IMR-90 (cell line): ENCODE measurements at regions not wholly inside any gene's neighbourhood (a gene's known extent, or its start where the extent isn't known, plus 50 kb on each side); places are given as distances from the start of the nearest gene placed in this dataset.

Experiments used
- ATAC-seq: fragments of 200-7000 bp; cut with Tn5 transposase; 2 replicates; pipeline ENCODE4 v1.9.1; 2020; ENCODE audit warnings: low read depth, mild to moderate bottlenecking, moderate library complexity
- BruUV-seq: library from RNA; stranded (reverse); fragments of 400-500 nt; replicated peaks from 2 replicates; lab custom pipeline; 2021; lab: Mats Ljungman, UMichigan
- CTCF ChIA-PET: fragments of 300-600 bp; formaldehyde crosslinking; extraction: SDS; loops from one replicate; lab custom pipeline; 2021; ENCODE audit warnings: antibody characterized with exemption; lab: Yijun Ruan, JAX
- POLR2A ChIA-PET: fragments of 300-600 bp; sonication (Branson Sonifier 250); formaldehyde crosslinking; loops from one replicate; lab custom pipeline; 2022; ENCODE audit warnings: antibody characterized with exemption; ENCODE audit not compliant: unreplicated experiment; lab: Charles Lee
- DNase-seq: peaks from one replicate; pipeline ENCODE4 v3.0.0; 2013
- H2AFZ ChIP-seq: replicated peaks from 2 replicates; pipeline ENCODE3; 2013; ENCODE audit warnings: low read length, mild to moderate bottlenecking; ENCODE audit not compliant: poor library complexity
- H2AK5ac ChIP-seq: 2 replicates; pipeline ENCODE4 v1.6.1; 2013; ENCODE audit warnings: low read depth, low read length, inconsistent platforms
- H2AK9ac ChIP-seq: replicated peaks from 2 replicates; pipeline ENCODE3; 2013; ENCODE audit warnings: mild to moderate bottlenecking, low read depth, low read length, moderate library complexity; ENCODE audit not compliant: poor library complexity
- H2BK120ac ChIP-seq: 2 replicates; pipeline ENCODE4 v1.6.1; 2013; ENCODE audit warnings: low read depth, low read length, inconsistent platforms
- H2BK15ac ChIP-seq: 3 replicates; pipeline ENCODE4 v1.6.1; 2013; ENCODE audit warnings: low read depth, low read length, inconsistent platforms
- H2BK20ac ChIP-seq: 2 replicates; pipeline ENCODE4 v1.6.1; 2013; ENCODE audit warnings: low read depth, mild to moderate bottlenecking, inconsistent platforms, low read length, moderate library complexity
- H2BK5ac ChIP-seq: 2 replicates; pipeline ENCODE4 v1.6.1; 2013; ENCODE audit warnings: mild to moderate bottlenecking, low read depth, low read length, inconsistent platforms; ENCODE audit not compliant: poor library complexity, severe bottlenecking
- H3K14ac ChIP-seq: replicated peaks from 2 replicates; pipeline ENCODE4 v1.6.1; 2013; ENCODE audit warnings: low read depth, low read length, inconsistent platforms
- H3K18ac ChIP-seq: 2 replicates; pipeline ENCODE4 v1.6.1; 2013; ENCODE audit warnings: low read depth, low read length, control low read depth
- H3K23ac ChIP-seq: 2 replicates; pipeline ENCODE4 v1.6.1; 2013; ENCODE audit warnings: low read depth, low read length, inconsistent platforms
- H3K27ac ChIP-seq: 2 replicates; pipeline ENCODE4 v1.5.1; 2013; ENCODE audit warnings: mild to moderate bottlenecking, control low read depth, low read length; ENCODE audit not compliant: insufficient read depth
- H3K27me3 ChIP-seq: 2 replicates; pipeline ENCODE4 v1.6.1; 2013; ENCODE audit warnings: low read length; ENCODE audit not compliant: control insufficient read depth, insufficient read depth
- H3K36me3 ChIP-seq: 2 replicates; pipeline ENCODE4 v1.6.1; 2013; ENCODE audit warnings: low read length, mixed read lengths; ENCODE audit not compliant: control insufficient read depth, insufficient read depth
- H3K4ac ChIP-seq: 2 replicates; pipeline ENCODE4 v1.6.1; 2013; ENCODE audit warnings: low read depth, low read length, inconsistent platforms
- H3K4me1 ChIP-seq: 2 replicates; pipeline ENCODE4 v1.6.1; 2013; ENCODE audit warnings: low read length, mixed read lengths; ENCODE audit not compliant: control insufficient read depth, insufficient read depth
- H3K4me2 ChIP-seq: 2 replicates; pipeline ENCODE4 v1.6.1; 2013; ENCODE audit warnings: low read depth, mild to moderate bottlenecking, control low read depth, low read length, moderate library complexity
- H3K4me3 ChIP-seq: 2 replicates; pipeline ENCODE4 v1.5.1; 2013; ENCODE audit warnings: low read depth, mild to moderate bottlenecking, control low read depth, low read length, moderate library complexity; ENCODE audit not compliant: insufficient read depth
- H3K56ac ChIP-seq: 2 replicates; pipeline ENCODE4 v1.6.1; 2013; ENCODE audit warnings: low read length, inconsistent platforms; ENCODE audit not compliant: insufficient read depth; ENCODE audit errors: extremely low read depth
- H3K79me1 ChIP-seq, 2 experiments: 2 replicates each; pipeline ENCODE4 v1.6.1; 2013; ENCODE audit warnings: low read length in 2 of 2, inconsistent platforms in 1 of 2, low read depth in 1 of 2
- H3K9ac ChIP-seq: 2 replicates; pipeline ENCODE4 v1.6.1; 2013; ENCODE audit warnings: low read depth, low read length, control low read depth
- H3K9me1 ChIP-seq: 2 replicates; pipeline ENCODE4 v1.6.1; 2013; ENCODE audit warnings: low read length, inconsistent platforms; ENCODE audit not compliant: insufficient read depth
- H3K9me3 ChIP-seq: 2 replicates; pipeline ENCODE4 v1.6.1; 2013; ENCODE audit warnings: low read length; ENCODE audit not compliant: control insufficient read depth, insufficient read depth
- H4K20me1 ChIP-seq: 2 replicates; pipeline ENCODE4 v1.6.1; 2013; ENCODE audit warnings: low read length, inconsistent platforms; ENCODE audit not compliant: insufficient read depth
- H4K5ac ChIP-seq: 2 replicates; pipeline ENCODE4 v1.6.1; 2013; ENCODE audit warnings: mild to moderate bottlenecking, low read depth, low read length, control low read depth
- H4K8ac ChIP-seq, 2 experiments: 2 replicates each; pipeline ENCODE4 v1.6.1; 2013; ENCODE audit warnings: low read depth in 2 of 2, low read length in 2 of 2, control low read depth in 1 of 2, inconsistent platforms in 1 of 2
- H4K91ac ChIP-seq: 2 replicates; pipeline ENCODE4 v1.6.1; 2013; ENCODE audit warnings: low read depth, low read length, inconsistent platforms; ENCODE audit not compliant: insufficient read depth
- CEBPB ChIP-seq: IDR thresholded peaks from 2 replicates; pipeline ENCODE4 v1.6.1; 2012; ENCODE audit warnings: low read depth, low read length, improper control_type of control experiment
- RCOR1 ChIP-seq: IDR thresholded peaks from 2 replicates; pipeline ENCODE4 v1.6.1; 2012; ENCODE audit warnings: mild to moderate bottlenecking, low read length, improper control_type of control experiment; ENCODE audit not compliant: insufficient replicate concordance
- RFX5 ChIP-seq: IDR thresholded peaks from 2 replicates; pipeline ENCODE4 v1.8.0; 2012; ENCODE audit warnings: low read depth, mild to moderate bottlenecking, low read length, moderate library complexity
- SMC3 ChIP-seq: fragments of 150-350 bp; IDR thresholded peaks from 2 replicates; pipeline ENCODE4 v1.6.1; 2016; ENCODE audit warnings: low read depth, mild to moderate bottlenecking, antibody characterized with exemption, low read length, moderate library complexity
- WGBS, 2 experiments: methylation state at CpG; one replicate each; pipeline versions ENCODE4 v1.1.5 to v1.1.7; 2013; ENCODE audit warnings: missing lambda C conversion rate in 2 of 2; ENCODE audit not compliant: insufficient read length in 1 of 2; ENCODE audit errors: extremely low coverage in 2 of 2; 5-methylcytosine and 5-hydroxymethylcytosine counted together
- dilution Hi-C: fragments of 300-500 bp; cut with HindIII; formaldehyde crosslinking; loops from one replicate; pipeline ENCODE4 v1.14.3; 2018; ENCODE audit warnings: low sequenced_read_pairs; ENCODE audit not compliant: unreplicated experiment
- in situ Hi-C: fragments of 300-500 bp; cut with MboI; formaldehyde crosslinking; loops from 3 replicates; pipeline ENCODE4 v1.14.3; 2019; ENCODE audit warnings: low sequenced_read_pairs, inconsistent platforms, mixed read lengths
- intact Hi-C: fragments of 100-400 bp; cut with micrococcal nuclease; formaldehyde crosslinking; loops from 2 replicates; pipeline ENCODE4 v1.10.0; 2022

DNA sequence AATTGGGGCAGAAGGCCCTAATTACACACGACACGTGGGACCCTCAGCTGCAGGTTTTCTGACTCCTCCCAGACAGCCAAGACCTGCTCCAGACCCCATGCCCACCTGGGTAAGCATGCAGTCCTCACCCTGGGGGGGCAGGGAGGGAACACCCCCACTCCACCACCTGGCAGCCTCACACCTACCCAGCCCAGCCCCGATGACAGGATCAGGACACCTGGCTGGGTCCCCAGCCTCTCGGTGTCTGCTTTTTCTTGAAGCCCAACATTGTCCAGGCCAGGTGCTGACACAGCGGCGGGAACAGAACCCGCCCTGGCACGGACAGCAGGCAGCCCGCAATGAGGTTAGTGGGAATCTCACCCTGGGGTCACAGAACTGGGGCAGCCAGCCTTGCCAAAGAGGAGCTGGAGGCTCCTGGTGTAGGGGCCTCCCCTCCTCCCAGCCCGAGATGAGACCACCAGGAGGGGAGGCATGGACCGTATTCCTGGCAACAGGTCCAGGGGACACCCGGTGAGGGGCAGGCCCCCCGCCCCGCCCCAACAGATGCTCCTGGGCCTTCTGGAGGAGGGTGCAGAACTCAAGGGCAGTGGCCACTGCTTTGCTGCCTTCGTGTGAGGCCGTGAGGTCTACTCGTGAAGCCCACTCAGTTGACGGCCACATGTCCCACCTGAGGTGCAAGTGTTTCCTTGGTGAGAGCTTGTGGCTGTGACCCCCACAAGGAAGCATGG, 103.8 kb downstream of the DLL1 start:
- CTCF ChIA-PET: no interaction called here
- WGBS, 2 experiments: 87% methylated on average over 6 of the region's 18 CpGs; no CpG with 5 or more reads in 1 of the 2 experiments
- POLR2A ChIA-PET: no interaction called here

More for the DNA sequence above, 103.8 kb downstream of the DLL1 start:
- no peak overlapping the region for H4K5ac ChIP-seq
- no peaks in the 10 kb centered on the region for H4K20me1 ChIP-seq
- H2BK5ac ChIP-seq: no peak overlapping the region
- ATAC-seq (no peak), DNase-seq (no peak)
- no peak overlapping the region for H2AK5ac ChIP-seq
- H3K79me1 ChIP-seq: no peaks in the 10 kb centered on the region
- H3K4me3 ChIP-seq: no peak overlapping the region
- H2BK20ac ChIP-seq: no peak overlapping the region
- H3K56ac ChIP-seq: no peak overlapping the region
- H2BK120ac ChIP-seq: no peak overlapping the region
- H2BK15ac ChIP-seq: no peak overlapping the region
- H3K23ac ChIP-seq: no peak overlapping the region
- dilution Hi-C loops: no loop called here
- H3K4ac ChIP-seq: no peak overlapping the region
- H3K4me2 ChIP-seq: no peak overlapping the region
- intact Hi-C loops: no loop called here
- H4K91ac ChIP-seq: no peak overlapping the region
- H2AK9ac ChIP-seq: no peak overlapping the region
- no peak overlapping the region for H3K18ac ChIP-seq
- no peaks in the 10 kb centered on the region for H3K4me1 ChIP-seq
- in situ Hi-C loops: no loop called here
- H3K14ac ChIP-seq: no peak overlapping the region
- H3K36me3 ChIP-seq: no peaks in the 10 kb centered on the region
- H3K27me3 ChIP-seq: no peaks in the 10 kb centered on the region
- no peak overlapping the region for H3K27ac ChIP-seq
- no peak overlapping the region for H2AFZ ChIP-seq
- H3K9me3 ChIP-seq: peaks cover 38% of the 10 kb centered on the region
- BruUV-seq: no TSS peak
- no peak overlapping the region for H3K9ac ChIP-seq
- TF ChIP-seq CEBPB: no peak
- TF ChIP-seq RCOR1: no peak
- TF ChIP-seq SMC3: no peak
- no peak for TF ChIP-seq RFX5
- H3K9me1 ChIP-seq: no peaks in the 10 kb centered on the region
- H4K8ac ChIP-seq: no peak overlapping the region
